ENCODE measurements at regions not wholly inside any gene's neighbourhood (a gene's known extent, or its start where the extent isn't known, plus 50 kb on each side); places are given as distances from the start of the nearest gene placed in this dataset.

GRCh38 chr13:109945206-109945960 lies 159.0 kb upstream of the IRS2 start:
- peaks cover 0 to 13% (median 4%) of the 10 kb centered on the region in 11 donors for H3K9me3 Mint-ChIP-seq
- Histone ChIP-seq H3K4me1 (ENCODE audit: control insufficient read depth in 2 of 2, insufficient read depth in 2 of 2, low read length in 2 of 2) (no peaks in the 10 kb centered on the region), H3K36me3 (ENCODE audit: control insufficient read depth in 2 of 3, insufficient read depth in 3 of 3, low read length in 3 of 3) (no peaks in the 10 kb centered on the region), H3K9me3 (ENCODE audit: control insufficient read depth in 2 of 3, low read length in 3 of 3) (no peaks in the 10 kb centered on the region), H3K4me3 (ENCODE audit: low read length) (no peak overlapping the region), H3K27me3 (ENCODE audit: control insufficient read depth in 2 of 2, insufficient read depth in 2 of 2, low read length in 2 of 2) (no peaks in the 10 kb centered on the region), H3K27ac (ENCODE audit: low read depth, low read length) (no peak overlapping the region)
- DNase-seq, result no peak
- no peaks in the 10 kb centered on the region for H3K36me3 Mint-ChIP-seq
- POLR2A ChIA-PET, result no interaction called here
- H3K27me3 Mint-ChIP-seq, result peaks cover 0 to 20% (median 5%) of the 10 kb centered on the region in 5 donors
- H3K27ac Mint-ChIP-seq, result no peak overlapping the region
- H3K4me3 Mint-ChIP-seq, result no peak overlapping the region
- ATAC-seq, result no peak
- H3K4me1 Mint-ChIP-seq, result no peaks in the 10 kb centered on the region
- intact Hi-C loops (cut with micrococcal nuclease), result no loop called here
- CTCF ChIA-PET, result no interaction called here

DNA sequence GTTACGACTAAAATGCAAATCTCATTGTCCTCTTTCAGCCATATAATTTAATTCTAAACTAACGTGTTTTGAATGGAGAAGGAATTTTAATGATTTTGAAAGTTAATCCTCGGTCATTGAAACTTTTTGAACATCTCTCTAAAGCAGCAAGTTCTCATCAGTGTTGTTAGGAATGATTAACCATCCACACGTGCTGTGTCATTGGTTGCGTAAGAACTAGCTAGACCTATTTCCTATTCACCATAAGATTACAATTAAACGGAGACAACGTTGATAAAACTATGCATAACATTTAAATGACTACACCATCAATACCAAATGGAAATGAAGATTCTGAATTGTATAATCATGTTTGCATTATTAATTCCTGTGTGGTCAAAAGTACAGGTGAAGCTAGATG lies 155.6 kb upstream of the IRS2 start:
- no peaks in the 10 kb centered on the region for H3K4me1 Mint-ChIP-seq
- no peak overlapping the region for H3K27ac Mint-ChIP-seq
- no peaks in the 10 kb centered on the region for H3K4me1 ChIP-seq (ENCODE audit: control insufficient read depth in 2 of 2, insufficient read depth in 2 of 2, low read length in 2 of 2)
- ChIA-PET CTCF (no interaction called here), POLR2A (no interaction called here)
- H3K4me3 ChIP-seq (ENCODE audit: low read length), result no peak overlapping the region
- no peaks in the 10 kb centered on the region for H3K9me3 ChIP-seq (ENCODE audit: control insufficient read depth in 2 of 3, low read length in 3 of 3)
- H3K27me3 Mint-ChIP-seq, result peaks cover 0 to 21% (median 5%) of the 10 kb centered on the region in 5 donors
- H3K36me3 Mint-ChIP-seq, result no peaks in the 10 kb centered on the region
- H3K27me3 ChIP-seq (ENCODE audit: control insufficient read depth in 2 of 2, insufficient read depth in 2 of 2, low read length in 2 of 2), result no peaks in the 10 kb centered on the region
- no peak for ATAC-seq
- no peak overlapping the region for H3K4me3 Mint-ChIP-seq
- no peak overlapping the region for H3K27ac ChIP-seq (ENCODE audit: low read depth, low read length)
- DNase-seq, result no peak
- H3K9me3 Mint-ChIP-seq, result peaks cover 0 to 13% (median 4%) of the 10 kb centered on the region in 11 donors
- intact Hi-C loops (cut with micrococcal nuclease), result no loop called here
- H3K36me3 ChIP-seq (ENCODE audit: control insufficient read depth in 2 of 3, insufficient read depth in 3 of 3, low read length in 3 of 3), result no peaks in the 10 kb centered on the region

GRCh38 chr13:109941221-109941620 lies 154.8 kb upstream of the IRS2 start:
- Histone ChIP-seq H3K27me3 (ENCODE audit: control insufficient read depth in 2 of 2, insufficient read depth in 2 of 2, low read length in 2 of 2) (no peaks in the 10 kb centered on the region), H3K4me1 (ENCODE audit: control insufficient read depth in 2 of 2, insufficient read depth in 2 of 2, low read length in 2 of 2) (no peaks in the 10 kb centered on the region), H3K9me3 (ENCODE audit: control insufficient read depth in 2 of 3, low read length in 3 of 3) (no peaks in the 10 kb centered on the region), H3K27ac (ENCODE audit: low read depth, low read length) (no peak overlapping the region), H3K36me3 (ENCODE audit: control insufficient read depth in 2 of 3, insufficient read depth in 3 of 3, low read length in 3 of 3) (no peaks in the 10 kb centered on the region), H3K4me3 (ENCODE audit: low read length) (no peak overlapping the region)
- H3K4me3 Mint-ChIP-seq, result no peak overlapping the region
- H3K27ac Mint-ChIP-seq, result no peak overlapping the region
- no peaks in the 10 kb centered on the region for H3K36me3 Mint-ChIP-seq
- intact Hi-C loops (cut with micrococcal nuclease), result no loop called here
- no peaks in the 10 kb centered on the region for H3K4me1 Mint-ChIP-seq
- H3K9me3 Mint-ChIP-seq, result peaks cover 0 to 13% (median 4%) of the 10 kb centered on the region in 11 donors
- ChIA-PET CTCF (no interaction called here), POLR2A (no interaction called here)
- ATAC-seq (no peak), DNase-seq (no peak)
- H3K27me3 Mint-ChIP-seq, result peaks cover 0 to 13% (median 5%) of the 10 kb centered on the region in 5 donors

DNA sequence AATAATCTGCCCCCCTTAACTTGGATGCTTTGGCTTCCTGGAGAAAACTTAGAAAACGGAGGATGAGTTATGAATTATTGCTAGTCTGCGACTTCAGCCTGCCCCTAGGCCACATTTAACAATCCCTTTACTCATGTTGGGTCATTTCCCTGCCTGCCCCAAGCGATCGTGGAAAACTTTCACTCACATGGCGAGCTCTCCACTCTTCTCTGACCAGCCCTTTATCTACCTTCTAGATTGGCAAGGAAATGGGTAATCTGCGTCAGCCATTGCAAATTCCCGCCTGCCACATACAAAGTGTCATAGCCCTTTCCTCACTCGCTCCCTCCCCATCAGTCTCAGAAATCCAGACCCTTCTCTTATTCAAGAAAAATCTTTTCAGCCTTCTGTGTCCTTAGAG lies 154.3 kb upstream of the IRS2 start:
- ATAC-seq (no peak), DNase-seq (no peak)
- Histone ChIP-seq H3K36me3 (ENCODE audit: control insufficient read depth in 2 of 3, insufficient read depth in 3 of 3, low read length in 3 of 3) (no peaks in the 10 kb centered on the region), H3K27me3 (ENCODE audit: control insufficient read depth in 2 of 2, insufficient read depth in 2 of 2, low read length in 2 of 2) (no peaks in the 10 kb centered on the region), H3K27ac (ENCODE audit: low read depth, low read length) (no peak overlapping the region), H3K4me3 (ENCODE audit: low read length) (no peak overlapping the region), H3K9me3 (ENCODE audit: control insufficient read depth in 2 of 3, low read length in 3 of 3) (no peaks in the 10 kb centered on the region), H3K4me1 (ENCODE audit: control insufficient read depth in 2 of 2, insufficient read depth in 2 of 2, low read length in 2 of 2) (no peaks in the 10 kb centered on the region)
- Mint-ChIP-seq H3K9me3 (peaks cover 0 to 10% (median 3%) of the 10 kb centered on the region in 11 donors), H3K4me3 (no peak overlapping the region), H3K4me1 (no peaks in the 10 kb centered on the region), H3K27me3 (peaks cover 0 to 14% (median 5%) of the 10 kb centered on the region in 5 donors), H3K27ac (no peak overlapping the region), H3K36me3 (no peaks in the 10 kb centered on the region)
- POLR2A ChIA-PET, result no interaction called here
- intact Hi-C loops (cut with micrococcal nuclease), result no loop called here
- CTCF ChIA-PET, result no interaction called here

DNA sequence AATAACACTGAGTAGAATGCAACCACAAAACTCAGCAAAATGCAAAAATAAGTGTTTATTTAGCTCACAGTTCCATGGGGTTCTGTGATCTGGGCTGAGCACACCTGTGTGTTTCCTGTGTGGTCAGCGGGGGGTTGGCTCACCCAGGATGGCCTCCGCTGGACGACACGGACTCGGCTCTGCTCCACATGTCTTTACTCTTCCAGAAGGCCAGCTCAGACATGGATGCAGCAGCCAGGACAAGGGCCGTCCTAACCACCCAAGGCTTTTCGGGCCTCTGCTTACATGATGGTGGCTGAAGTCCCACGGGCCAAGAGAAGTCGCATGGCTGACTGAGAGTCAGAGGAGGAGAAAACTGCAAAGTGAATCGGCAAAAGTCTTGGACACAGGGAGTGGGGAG lies 153.5 kb upstream of the IRS2 start:
- H3K36me3 Mint-ChIP-seq, result no peaks in the 10 kb centered on the region
- DNase-seq (no peak), ATAC-seq (no peak)
- ChIA-PET CTCF (no interaction called here), POLR2A (no interaction called here)
- Histone ChIP-seq H3K4me3 (ENCODE audit: low read length) (no peak overlapping the region), H3K27ac (ENCODE audit: low read depth, low read length) (no peak overlapping the region), H3K4me1 (ENCODE audit: control insufficient read depth in 2 of 2, insufficient read depth in 2 of 2, low read length in 2 of 2) (no peaks in the 10 kb centered on the region), H3K27me3 (ENCODE audit: control insufficient read depth in 2 of 2, insufficient read depth in 2 of 2, low read length in 2 of 2) (no peaks in the 10 kb centered on the region), H3K36me3 (ENCODE audit: control insufficient read depth in 2 of 3, insufficient read depth in 3 of 3, low read length in 3 of 3) (no peaks in the 10 kb centered on the region), H3K9me3 (ENCODE audit: control insufficient read depth in 2 of 3, low read length in 3 of 3) (no peaks in the 10 kb centered on the region)
- no peak overlapping the region for H3K27ac Mint-ChIP-seq
- H3K27me3 Mint-ChIP-seq, result peaks cover 0 to 22% (median 8%) of the 10 kb centered on the region in 5 donors
- H3K4me3 Mint-ChIP-seq, result no peak overlapping the region
- H3K4me1 Mint-ChIP-seq, result no peaks in the 10 kb centered on the region
- H3K9me3 Mint-ChIP-seq, result peaks cover 0 to 12% (median 2%) of the 10 kb centered on the region in 11 donors
- intact Hi-C loops (cut with micrococcal nuclease), result no loop called here

DNA sequence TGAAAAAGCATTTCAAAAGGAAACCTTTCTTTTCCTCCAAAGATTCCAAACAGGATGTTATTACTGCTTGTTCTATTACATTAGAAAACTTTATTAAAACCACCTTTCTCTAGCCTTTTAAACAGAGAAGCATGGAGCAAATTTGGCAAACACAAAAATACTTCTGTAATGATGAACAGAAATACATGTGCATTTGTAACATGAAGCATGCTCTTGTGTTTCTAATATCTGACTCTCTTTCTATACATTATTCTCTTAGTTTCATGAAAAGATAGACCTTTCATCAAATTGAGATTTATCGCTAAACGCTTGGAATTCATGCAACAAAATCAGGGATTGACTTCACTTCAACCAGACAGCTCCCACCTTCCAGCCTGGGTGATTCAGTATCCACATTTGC lies 152.8 kb upstream of the IRS2 start:
- Histone ChIP-seq H3K4me1 (ENCODE audit: control insufficient read depth in 2 of 2, insufficient read depth in 2 of 2, low read length in 2 of 2) (no peaks in the 10 kb centered on the region), H3K9me3 (ENCODE audit: control insufficient read depth in 2 of 3, low read length in 3 of 3) (no peaks in the 10 kb centered on the region), H3K27ac (ENCODE audit: low read depth, low read length) (no peak overlapping the region), H3K4me3 (ENCODE audit: low read length) (no peak overlapping the region), H3K27me3 (ENCODE audit: control insufficient read depth in 2 of 2, insufficient read depth in 2 of 2, low read length in 2 of 2) (no peaks in the 10 kb centered on the region), H3K36me3 (ENCODE audit: control insufficient read depth in 2 of 3, insufficient read depth in 3 of 3, low read length in 3 of 3) (no peaks in the 10 kb centered on the region)
- DNase-seq (no peak), ATAC-seq (no peak)
- ChIA-PET POLR2A (no interaction called here), CTCF (no interaction called here)
- Mint-ChIP-seq H3K4me3 (no peak overlapping the region), H3K4me1 (no peaks in the 10 kb centered on the region), H3K9me3 (peaks cover 0 to 12% (median 4%) of the 10 kb centered on the region in 11 donors), H3K27ac (no peak overlapping the region), H3K27me3 (peaks cover 0 to 24% (median 5%) of the 10 kb centered on the region in 5 donors), H3K36me3 (no peaks in the 10 kb centered on the region)
- intact Hi-C loops (cut with micrococcal nuclease), result no loop called here

DNA sequence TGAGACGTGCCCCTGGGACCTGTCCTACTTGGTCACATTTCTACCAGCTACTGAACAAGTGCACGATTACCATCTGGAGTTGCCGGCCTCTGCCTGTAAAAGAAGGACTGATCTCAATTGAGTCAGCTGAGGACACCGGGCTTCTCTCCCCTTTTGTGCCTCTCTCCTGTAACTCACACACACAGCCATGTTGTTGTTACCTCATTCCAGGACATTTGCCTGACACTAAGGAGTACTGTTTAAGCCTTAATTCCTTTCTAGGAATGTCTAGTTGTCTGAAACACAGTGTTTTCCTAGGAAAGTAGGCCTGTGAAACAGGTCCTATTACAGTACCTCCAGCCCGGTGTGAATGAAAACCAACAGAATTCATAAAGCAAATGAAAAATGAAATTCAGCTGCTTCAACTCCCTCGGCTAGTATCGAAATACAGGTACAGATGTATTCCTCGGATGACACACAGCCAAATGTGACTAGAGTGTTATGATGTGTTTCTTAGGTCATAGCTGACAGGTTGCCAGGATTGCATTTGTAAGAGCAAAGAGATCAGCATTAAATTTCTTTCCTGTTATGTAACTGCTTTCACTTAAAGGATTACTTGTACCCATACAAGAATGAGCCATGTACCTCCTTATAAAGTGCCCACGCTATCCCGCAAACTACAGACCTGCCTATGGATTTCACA lies 152.0 kb upstream of the IRS2 start:
- ChIA-PET POLR2A (no interaction called here), CTCF (no interaction called here)
- no peak overlapping the region for H3K4me3 ChIP-seq (ENCODE audit: low read length)
- peaks cover 0 to 24% (median 4%) of the 10 kb centered on the region in 5 donors for H3K27me3 Mint-ChIP-seq
- no peaks in the 10 kb centered on the region for H3K4me1 ChIP-seq (ENCODE audit: control insufficient read depth in 2 of 2, insufficient read depth in 2 of 2, low read length in 2 of 2)
- ATAC-seq, result no peak
- no peaks in the 10 kb centered on the region for H3K4me1 Mint-ChIP-seq
- intact Hi-C loops (cut with micrococcal nuclease), result no loop called here
- H3K4me3 Mint-ChIP-seq, result no peak overlapping the region
- no peaks in the 10 kb centered on the region for H3K27me3 ChIP-seq (ENCODE audit: control insufficient read depth in 2 of 2, insufficient read depth in 2 of 2, low read length in 2 of 2)
- no peak overlapping the region for H3K27ac Mint-ChIP-seq
- peaks cover 0 to 11% (median 2%) of the 10 kb centered on the region in 11 donors for H3K9me3 Mint-ChIP-seq
- no peaks in the 10 kb centered on the region for H3K36me3 Mint-ChIP-seq
- H3K9me3 ChIP-seq (ENCODE audit: control insufficient read depth in 2 of 3, low read length in 3 of 3), result no peaks in the 10 kb centered on the region
- H3K27ac ChIP-seq (ENCODE audit: low read depth, low read length), result no peak overlapping the region
- DNase-seq, result no peak
- no peaks in the 10 kb centered on the region for H3K36me3 ChIP-seq (ENCODE audit: control insufficient read depth in 2 of 3, insufficient read depth in 3 of 3, low read length in 3 of 3)
